Activated effector memory CD4-positive, alpha-beta T cell treated with Interleukin-2 at 50 U/mL for 16 hours (primary cell): ENCODE measurements at regions not wholly inside any gene's neighbourhood (a gene's known extent, or its start where the extent isn't known, plus 50 kb on each side); places are given as distances from the start of the nearest gene placed in this dataset.
"Not testable (repeated sequence)": the region's sequence is repeated elsewhere in the genome, so short reads cannot be mapped to it uniquely, and the experiment has no call there.

Source experiments
- DNase-seq: peaks from one replicate; pipeline ENCODE4 v3.0.0-alpha.2; 2020

DNA sequence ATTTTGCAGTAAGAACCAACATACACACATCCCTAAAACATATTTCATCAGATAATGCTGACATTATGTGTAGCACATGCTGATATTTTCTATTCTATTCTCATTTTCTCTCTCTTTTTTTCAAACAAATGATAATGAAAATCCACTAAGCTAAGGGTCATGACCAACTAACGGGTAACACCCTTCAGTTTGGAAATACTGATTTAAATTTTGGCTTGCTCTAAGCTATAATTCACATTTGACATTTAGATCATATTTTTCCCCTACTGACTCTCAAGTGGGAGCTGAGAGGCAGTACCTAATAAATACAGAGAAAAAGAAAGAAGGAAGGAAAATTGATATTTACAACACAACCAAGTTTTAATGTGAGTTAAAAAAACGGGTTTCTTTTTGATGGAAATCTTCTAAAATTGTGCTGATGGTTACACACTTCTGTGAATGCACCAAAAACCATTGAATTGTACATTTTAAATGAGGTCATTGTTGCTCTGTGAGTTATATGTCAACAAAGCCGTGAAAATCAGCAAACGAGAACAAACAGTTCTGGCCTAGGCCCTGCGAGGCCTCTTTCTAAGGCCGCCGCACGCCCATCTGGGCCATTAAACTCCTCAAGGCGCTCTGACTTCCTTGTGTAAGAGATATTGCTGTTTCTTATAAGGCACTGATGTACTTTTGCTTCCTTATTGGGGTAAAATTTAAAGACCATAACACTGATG, 124.2 kb downstream of the GALR1 start:
- DNase-seq: no peak

DNA sequence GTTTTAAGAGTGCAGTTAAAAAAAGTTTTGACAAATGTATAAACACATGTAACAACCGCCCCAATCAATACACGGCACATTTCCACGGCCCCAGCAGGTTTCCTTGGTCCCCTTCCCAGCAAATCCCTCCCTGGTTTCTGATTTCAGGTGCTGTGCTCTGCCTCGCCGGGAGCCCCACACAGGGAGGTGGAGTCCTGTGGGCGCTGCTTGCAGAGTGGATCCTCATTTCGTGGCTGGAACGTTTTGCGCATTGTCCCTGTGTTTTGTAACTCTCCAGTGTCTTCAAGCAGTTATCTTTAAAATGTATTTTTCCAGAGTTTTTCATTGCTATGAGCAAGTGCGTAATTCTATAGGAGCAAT, 124.8 kb downstream of the GALR1 start:
- DNase-seq: no peak

DNA sequence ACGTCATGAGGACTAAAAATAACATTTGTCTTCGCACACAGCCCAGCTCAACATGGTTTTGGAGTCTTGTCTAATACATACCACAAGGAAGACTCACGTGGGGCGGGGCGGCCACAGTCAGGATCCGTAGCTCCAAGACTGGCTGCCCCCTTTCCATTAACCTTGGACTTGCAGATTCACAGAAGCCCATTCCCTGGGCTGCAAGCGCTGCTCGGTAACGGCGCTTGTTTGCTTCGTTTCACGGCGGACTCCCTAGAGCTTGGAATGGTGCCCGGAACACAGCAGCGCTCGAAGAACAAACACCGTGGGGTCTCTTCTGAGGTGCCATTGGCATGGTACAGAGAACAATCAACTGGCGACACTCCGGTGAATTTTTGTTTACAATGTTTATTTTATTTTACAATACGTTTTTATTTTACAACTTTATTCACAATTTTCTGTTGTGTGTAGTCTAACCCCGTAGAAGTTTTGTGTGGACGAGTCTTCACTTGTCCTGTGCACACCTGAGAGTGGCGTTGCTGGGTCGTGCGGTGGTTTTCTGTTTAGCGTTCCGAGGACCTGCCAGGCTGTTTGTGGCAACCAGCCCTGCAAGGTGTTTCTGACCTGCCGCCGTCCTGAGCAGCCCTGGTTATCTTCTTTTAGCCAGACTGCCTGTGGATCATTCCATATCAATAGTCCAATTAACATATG, 126.5 kb downstream of the GALR1 start:
- DNase-seq: no peak

DNA sequence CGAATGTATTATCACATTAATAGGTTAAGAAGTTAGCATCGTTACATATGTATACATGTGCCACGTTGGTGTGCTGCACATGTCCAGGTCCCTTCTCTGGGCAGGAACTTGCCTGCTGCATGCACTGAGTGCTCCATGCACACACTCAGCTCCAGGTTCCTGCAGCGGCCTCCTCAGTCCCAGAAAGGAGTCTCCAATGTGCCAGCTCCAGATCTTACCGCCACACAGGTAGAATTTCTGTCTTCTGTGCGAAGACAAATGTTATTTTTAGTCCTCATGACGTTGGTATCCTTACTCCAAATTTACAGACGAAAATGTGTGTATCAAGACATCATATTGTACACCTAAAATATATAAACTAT, 127.1 kb downstream of the GALR1 start:
- no peak for DNase-seq

DNA sequence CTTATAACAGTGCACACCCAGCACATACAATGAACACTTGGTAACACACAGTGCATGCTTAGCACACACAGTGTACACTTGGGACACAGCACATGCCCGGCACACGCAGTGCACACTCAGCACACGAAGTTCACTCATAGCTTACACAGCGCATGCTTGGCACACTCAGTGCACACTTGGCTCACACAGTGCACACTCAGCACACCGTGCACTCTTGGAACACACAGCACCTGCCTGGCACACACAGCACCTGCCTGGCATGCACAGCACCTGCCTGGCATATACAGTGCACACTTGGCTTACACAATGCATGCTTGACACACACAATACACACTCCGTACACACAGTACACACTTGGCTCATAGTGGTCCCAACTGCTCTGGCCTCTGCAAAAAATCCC, 128.2 kb downstream of the GALR1 start:
- DNase-seq: no peak

DNA sequence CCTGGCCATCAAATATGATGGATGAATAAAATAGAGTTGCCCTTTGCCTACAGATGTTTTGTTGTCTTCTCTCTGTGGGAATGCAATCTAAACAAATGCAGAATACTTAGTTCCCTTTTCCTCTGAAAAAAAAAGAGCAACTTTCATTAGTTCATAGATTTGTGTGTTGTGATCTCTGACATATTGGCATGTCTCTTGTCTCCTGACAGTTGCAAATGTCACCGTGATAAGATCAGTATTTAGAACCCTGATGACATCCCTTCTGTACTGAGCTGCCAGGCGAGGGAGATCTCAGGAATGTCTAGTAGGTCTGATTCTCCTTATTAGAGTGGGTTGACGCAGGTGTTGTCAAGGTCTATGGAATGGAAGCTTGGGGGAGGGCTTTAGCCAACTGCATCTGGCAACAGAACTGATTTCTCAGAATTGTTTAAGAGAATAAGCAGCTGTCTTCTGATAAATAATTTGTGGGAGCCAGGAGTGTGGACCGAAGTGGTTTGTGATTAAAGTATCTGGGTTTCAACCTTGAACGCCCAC, 130.4 kb downstream of the GALR1 start:
- DNase-seq: no peak

DNA sequence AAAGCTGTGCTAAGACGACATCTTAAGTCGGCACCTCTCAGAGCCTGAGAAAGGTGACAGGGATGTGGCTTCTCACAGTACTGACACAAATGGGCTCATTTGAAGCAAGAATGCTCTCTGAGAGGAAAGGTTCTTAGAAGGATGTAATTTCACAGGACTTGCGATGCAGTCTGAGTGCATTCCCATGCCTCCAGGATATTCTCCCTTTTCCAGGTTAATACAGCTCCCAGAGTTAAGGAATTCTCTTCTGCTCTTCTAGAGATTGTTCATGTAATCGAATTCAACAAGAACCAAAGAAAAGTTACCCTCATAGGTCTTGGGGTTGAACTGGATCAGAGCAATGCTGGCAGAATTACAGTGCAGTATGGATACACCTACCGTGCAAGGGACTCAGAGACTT, 131.0 kb downstream of the GALR1 start:
- no peak for DNase-seq

DNA sequence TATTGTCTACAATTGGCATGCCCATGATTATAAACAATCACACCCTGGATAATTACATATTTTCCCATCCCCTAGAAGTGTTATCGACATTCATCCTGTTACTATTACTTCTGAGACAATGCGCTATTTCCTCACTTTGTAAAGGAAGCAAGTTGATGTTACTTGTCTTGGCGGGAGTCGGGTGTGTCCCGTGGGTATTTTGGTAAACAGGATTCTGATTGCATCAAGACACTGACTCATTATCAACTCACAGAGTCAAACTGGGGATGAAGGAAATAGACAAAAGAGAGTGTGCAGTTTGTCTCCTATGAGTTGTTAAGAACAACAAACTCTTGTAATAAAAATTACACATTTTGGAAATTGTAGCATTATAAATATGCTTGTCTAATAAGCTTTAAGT, 142.7 kb downstream of the GALR1 start:
- DNase-seq: no peak

DNA sequence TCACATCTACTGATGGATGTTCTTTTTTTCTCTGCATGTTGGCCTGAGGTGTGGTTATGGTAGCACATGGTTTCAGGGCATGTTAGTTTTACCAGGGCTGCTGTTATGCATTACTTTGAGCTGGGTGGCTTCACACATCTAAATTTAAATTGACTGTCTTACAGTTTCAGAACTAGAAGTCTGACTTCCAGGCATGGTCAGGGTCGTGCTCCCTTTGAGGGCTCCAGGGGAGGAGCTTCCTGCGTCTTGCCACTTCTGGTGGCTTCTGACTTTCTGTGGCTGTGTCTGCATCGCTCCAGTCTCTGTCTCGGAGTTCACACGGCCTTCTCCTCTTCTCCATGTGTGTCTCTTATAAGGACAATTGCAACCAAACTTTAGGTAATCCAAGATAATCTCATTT, 143.9 kb downstream of the GALR1 start:
- DNase-seq: no peak

DNA sequence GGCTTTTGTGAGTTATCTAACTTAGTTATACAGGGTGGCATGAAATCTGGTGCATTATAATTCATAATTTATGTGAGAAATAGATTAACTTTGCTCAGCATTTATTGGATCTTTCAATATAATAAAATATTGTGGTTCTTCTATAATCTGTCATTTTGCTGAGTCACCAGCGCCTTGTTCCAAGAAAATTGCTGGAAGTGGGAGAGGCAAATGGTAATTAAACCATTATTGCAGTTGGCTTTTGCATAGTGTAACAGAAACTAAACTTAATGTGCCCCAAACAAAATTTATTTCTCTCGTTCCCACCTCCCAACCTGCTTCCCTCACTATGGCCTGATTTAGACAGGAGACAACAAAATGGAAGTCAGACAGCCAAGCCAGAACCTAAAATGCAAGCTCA, 146.3 kb downstream of the GALR1 start:
- DNase-seq: no peak

DNA sequence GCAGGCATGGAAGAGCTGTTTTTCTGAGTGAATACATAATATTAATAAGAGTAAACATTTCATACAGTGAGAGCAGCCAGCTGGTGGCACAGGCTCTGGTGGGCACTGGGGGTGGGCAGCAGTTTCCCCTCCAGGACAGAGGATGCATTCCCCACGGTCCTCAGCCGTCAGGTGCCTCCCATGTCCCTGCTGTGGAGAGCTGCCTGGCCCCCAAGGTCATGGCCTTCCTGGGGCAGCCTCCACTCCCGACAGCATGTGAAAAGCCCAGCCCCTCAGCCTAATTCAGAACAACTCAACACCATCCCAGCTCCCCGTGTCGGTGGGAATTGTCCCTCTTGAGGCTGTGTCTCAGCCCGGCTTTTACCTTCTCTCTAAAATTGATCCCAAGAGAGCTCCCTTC, 147.4 kb downstream of the GALR1 start:
- no peak for DNase-seq

DNA sequence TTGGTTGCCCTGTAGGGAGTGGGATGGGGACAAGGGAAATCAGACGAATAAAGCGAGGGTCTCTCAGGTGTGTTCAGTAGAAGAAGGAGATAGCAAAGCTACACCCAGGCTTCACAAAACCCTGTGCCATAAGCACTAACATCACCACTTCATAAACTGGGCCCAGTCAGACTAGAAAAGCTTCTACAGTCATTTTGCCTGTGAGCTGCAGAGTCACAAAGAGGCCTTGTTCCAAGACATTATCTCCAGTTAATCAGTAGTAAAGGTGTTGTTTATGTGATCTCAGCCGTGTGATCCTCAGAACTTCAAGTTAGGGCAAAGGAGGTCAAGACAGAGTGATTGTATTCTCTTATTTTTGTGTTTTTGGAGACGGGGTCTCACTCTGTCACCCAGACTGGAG, 148.0 kb downstream of the GALR1 start:
- no peak for DNase-seq

DNA sequence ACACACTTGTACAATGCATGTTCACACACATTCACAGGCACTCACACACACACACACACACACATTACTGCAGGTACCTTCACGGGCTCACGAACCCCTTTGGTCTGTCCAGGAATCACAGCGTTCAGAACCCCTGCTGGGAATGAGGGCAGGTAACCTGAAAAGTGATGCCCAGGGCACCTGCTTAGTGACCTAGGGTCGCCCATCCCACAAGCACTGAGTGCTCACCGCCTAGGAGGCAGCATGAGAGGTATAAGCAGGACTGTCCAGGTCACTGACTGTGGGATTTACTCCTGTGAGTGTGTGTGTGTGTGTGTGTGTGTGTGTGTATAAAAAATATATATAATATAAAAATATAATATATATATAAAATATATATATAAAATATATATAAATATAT, 150.9 kb downstream of the GALR1 start:
- no peak for DNase-seq

DNA sequence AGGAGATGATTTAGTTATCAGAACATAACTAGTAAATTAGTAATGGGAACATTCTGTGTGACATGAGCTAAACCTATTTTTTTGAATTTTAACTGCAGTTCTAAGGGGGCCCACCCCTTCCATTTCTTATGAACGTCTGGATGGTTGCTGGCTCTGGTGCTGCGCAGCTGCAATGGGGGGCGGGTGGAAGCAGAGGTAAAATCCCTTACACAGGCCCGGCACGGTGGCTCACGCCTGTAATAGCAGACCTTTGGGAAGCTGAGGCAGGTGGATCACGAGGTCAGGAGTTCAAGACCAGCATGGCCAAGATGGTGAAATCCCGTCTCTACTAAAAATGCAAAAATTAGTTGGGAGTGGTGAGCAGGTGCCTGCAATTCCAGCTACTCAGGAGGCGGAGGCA, 151.5 kb downstream of the GALR1 start:
- no peak for DNase-seq

DNA sequence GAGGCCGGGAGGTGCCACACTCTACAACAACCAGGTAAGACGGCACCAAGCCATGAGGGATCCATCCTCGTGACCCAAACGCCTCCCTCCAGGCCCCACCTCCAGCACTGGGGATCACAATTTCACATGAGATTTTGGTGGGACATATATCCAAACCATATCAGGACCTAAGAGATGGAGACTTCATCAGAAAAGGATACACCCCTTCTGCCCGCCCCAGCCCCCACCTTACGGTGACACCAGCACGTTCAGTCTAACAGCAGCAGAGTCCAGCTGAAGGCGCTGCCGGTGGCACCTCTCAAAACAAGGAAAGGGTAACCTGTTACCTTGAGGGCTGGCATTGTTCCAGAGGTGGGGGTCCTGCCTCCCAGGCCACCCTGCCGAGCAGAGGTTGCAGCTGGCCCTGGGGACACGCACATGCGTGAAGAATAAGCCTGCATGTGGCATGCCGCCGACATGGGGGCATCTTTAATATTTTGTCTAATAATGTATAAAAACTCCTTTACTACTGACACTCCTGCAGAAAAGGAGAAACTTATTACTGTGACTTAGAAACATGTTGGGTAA, 154.4 kb downstream of the GALR1 start:
- DNase-seq: no peak

DNA sequence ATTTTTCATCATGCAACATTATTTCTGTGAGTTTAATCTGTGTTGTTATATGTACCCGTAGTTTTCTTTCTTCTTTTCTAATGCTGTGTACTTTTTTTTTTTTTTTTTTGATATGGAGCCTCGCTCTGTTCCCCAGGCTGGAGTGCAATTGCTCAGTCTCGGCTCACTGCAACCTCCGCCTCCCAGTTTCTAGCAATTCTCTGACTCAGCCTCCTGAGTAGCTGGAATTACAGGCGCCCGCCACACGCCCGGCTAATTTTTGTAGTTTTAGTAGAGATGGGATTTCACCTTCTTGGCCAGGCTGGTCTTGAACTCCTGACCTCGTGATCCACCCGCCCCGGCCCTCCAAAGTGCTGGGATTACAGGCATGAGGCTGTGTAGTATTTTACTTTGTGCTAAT, 155.4 kb downstream of the GALR1 start:
- no peak for DNase-seq

DNA sequence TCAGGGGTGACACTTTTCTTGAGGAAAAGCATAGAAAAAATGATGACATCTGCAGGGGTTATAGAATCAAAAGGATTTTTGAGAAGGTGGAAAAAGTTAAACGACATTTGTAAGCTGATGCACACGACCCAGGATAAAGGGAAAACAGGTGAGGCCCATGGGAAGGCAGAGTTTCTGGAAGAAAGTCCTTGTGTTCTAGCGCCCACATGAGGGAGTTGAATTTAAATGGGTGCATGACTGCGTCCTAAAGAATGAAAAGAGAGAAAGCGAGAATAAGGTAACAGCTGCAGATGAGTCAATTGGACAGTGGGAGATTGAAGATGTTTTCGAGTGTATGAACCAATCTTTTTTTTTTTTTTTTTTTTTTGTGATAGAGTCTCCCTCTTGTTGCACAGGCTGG, 158.1 kb downstream of the GALR1 start:
- no peak for DNase-seq

DNA sequence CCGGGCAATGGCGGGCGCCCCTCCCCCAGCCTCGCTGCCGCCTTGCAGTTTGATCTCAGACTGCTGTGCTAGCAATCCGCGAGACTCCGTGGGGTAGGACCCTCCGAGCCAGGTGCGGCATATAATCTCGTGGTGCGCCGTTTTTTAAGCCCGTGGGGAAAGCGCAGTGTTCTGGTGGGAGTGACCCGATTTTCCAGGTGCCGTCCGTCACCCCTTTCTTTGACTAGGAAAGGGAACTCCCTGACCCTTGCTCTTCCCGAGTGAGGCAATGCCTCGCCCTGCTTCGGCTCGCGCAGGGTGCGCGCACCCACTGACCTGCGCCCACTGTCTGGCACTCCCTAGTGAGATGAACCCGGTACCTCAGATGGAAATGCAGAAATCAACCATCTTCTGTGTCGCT, 171.9 kb downstream of the GALR1 start:
- not testable (repeated sequence) for DNase-seq

DNA sequence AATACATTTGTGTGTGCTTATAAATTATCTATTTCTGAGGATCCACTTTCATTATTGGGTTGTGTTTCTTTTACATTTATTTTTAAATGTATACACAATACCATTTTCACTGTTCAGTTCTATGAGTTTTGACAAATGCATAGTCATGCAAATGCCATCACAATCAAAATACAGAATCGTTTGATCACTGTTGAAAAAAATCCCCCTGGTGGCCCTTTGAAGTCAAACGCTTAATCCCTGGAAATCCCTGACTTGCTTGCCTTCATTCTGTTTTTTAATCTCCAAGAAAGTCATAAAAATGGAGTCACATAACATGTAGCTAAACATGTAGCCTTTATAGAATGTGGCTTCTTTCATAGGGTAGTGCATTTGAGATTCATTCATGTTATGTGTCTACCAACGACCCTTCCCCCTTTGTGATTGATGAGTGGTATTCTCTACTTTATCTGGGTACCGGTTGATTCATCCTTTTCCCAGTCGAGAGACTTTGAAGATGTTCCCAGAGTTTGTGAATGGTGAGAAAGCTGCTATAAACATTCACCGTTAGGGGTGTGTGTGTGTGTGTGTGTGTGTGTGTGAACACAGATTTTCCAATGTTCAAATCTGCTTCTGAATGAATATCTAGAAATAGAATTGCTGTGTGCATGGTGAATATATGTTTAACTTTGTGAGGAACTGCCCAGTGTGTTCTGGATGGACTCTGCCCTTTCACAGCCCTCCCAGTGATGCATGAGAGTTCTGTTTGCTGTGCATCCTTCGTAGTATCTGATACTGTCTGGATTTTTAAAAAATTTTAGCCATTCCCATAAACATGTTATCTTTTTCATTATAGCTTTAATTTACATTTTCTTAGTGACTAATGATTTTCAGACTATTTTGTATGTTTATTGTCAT, 173.6 kb downstream of the GALR1 start:
- DNase-seq: no peak

DNA sequence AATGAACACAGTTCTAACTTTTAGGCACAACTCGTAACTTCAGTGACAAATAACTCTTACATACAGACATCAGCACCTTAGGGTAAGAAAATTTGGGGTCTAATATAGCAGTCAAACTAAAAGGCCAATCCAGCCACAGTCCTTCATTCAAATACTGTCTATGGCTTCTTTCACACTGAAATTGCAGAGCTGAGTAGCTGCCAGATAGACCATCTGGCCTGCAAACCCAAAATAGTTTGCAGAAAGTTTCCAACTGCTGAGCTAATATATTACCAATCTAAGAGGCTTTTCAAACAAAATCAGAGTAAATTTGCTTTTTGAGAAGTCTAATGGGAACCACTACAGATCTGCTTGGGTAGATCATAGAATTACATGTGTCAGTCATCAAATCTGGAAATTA, 183.4 kb downstream of the GALR1 start:
- DNase-seq: no peak

DNA sequence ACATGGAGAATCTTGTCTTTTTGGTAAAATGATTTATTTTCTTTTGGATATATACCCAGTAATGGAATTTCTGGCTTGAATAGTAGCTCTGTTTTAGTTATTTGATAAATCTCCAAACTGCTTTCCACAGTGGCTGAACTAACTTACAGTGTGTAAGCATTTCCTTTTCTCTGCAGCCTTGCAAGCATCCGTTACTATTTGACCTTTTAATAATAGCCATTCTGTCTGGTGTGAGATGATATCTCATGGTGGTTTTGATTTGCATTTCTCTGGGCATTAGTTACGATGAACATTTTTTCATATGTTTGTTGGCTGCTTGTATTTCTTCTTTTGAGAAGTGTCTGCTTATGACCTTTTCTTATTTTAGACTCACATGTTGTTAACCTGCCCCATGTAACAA, 190.2 kb downstream of the GALR1 start:
- no peak for DNase-seq

DNA sequence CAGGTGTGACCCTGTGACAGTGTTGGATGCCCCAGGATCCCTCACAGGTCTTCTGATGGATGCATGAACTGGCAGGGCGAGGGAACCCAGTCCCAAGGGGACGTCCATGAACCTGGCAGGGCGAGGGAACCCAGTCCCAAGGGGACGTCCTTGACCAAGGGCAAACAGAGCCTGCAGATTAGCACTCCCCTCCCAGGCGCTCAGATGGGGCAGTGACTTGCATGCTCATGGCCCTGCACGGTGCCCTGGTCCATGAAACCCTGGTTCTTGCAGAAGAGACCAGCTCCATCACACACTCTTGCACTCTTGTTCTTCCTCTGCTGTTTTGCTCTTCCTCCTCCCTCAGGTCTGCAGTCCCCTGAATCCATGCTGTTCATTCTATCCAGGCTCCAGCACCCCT, 192.7 kb downstream of the GALR1 start:
- no peak for DNase-seq

DNA sequence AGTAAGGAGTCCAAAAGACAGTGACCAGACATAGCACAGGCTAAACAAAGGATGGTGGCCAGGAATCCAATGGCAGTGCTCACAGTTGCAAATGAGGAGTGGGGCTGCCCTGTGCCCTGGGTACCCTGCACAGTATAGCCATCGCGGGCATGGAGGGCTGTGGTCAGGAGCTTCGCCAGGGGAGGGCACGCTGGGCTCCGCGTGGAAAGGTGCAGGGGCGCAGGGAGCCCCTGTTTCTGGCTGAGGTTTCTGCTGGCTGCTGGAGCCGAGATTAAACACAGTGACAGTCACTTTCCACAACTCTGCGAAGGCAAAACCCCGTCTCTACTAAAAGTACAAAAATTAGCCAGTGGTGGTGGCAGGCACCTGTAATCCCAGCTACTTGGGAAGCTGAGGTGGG, 194.7 kb downstream of the GALR1 start:
- no peak for DNase-seq

DNA sequence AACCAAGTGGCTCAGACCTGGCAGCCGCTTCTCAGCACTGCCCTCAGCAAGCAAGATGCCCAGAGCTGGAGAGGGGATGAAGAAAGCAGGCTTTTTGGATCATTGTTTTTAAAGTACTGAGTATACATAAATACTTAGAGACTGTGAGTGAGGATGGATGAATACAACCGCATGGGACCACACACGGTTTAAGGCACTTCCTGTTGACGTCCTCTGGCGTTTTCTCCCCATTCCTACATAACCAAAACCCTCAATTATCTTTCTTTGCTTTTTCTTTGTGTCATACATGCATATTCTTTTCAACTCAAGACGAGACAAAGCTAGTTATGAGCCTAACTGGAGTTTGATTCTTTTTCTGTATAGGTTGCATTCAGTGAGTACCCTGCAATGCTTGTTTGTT, 198.4 kb downstream of the GALR1 start:
- no peak for DNase-seq
